OCI-LY7 (cell line): ENCODE measurements at regions not wholly inside any gene's neighbourhood (a gene's known extent, or its start where the extent isn't known, plus 50 kb on each side); places are given as distances from the start of the nearest gene placed in this dataset.

Source experiments
- CTCF ChIP-seq: fragments of 200-600 bp; sonication (generic); conservative IDR thresholded peaks from 2 replicates; pipeline ENCODE4 v1.5.1; 2014; ENCODE audit warnings: mild to moderate bottlenecking, antibody characterized with exemption, low read length, moderate library complexity, mixed read lengths
- EZH2phosphoT487 ChIP-seq: fragments of 200-600 bp; sonication (generic); IDR thresholded peaks from 2 replicates; pipeline ENCODE4 v1.6.1; 2018; ENCODE audit warnings: low read depth, borderline replicate concordance, mild to moderate bottlenecking, mixed run types, antibody characterized with exemption, low read length, moderate library complexity, mixed read lengths

GRCh38 chr1:173293756-173294155 lies 86.6 kb upstream of the TNFSF4 start:
- TF ChIP-seq CTCF (no peak), EZH2phosphoT487 (no peak)
